Kidney (tissue), 13 donors: ENCODE measurements at regions not wholly inside any gene's neighbourhood (a gene's known extent, or its start where the extent isn't known, plus 50 kb on each side); places are given as distances from the start of the nearest gene placed in this dataset.

Experiments used
- DNase-seq, 5 donors: peaks; one replicate each; pipeline ENCODE4 v3.0.0-alpha.2; 2013 to 2020
- FAIRE-seq: peaks from 2 replicates; lab custom pipeline; 2012; peaks lifted over from hg19 to GRCh38; lab: Jason Lieb, UNC
- H3K27ac ChIP-seq, 2 donors: one replicate each; pipeline ENCODE4 v1.7.0; 2013; ENCODE audit warnings: low read depth in 2 of 2, low read length in 2 of 2, inconsistent platforms in 1 of 2
- H3K27me3 ChIP-seq: one replicate; pipeline ENCODE4 v1.7.1; 2013; ENCODE audit warnings: low read length, inconsistent platforms; ENCODE audit not compliant: control insufficient read depth, insufficient read depth
- H3K36me3 ChIP-seq, 3 donors: one replicate each; pipeline versions ENCODE4 v1.7.0 to v1.7.1; 2013; ENCODE audit warnings: low read length in 3 of 3, control low read depth in 1 of 3, inconsistent platforms in 1 of 3; ENCODE audit not compliant: insufficient read depth in 3 of 3, control insufficient read depth in 2 of 3
- H3K4me1 ChIP-seq, 3 donors: one replicate each; pipeline versions ENCODE4 v1.7.0 to v1.7.1; 2013; ENCODE audit warnings: low read length in 3 of 3, inconsistent platforms in 1 of 3, low read depth in 1 of 3; ENCODE audit not compliant: control insufficient read depth in 2 of 3, insufficient read depth in 2 of 3
- H3K4me3 ChIP-seq, 3 donors: one replicate each; pipeline versions ENCODE4 v1.7.0 to v1.8.1; 2013; ENCODE audit warnings: low read length in 3 of 3, control low read depth in 1 of 3, inconsistent platforms in 1 of 3
- H3K9ac ChIP-seq, 3 donors: one replicate each; pipeline versions ENCODE4 v1.7.0 to v1.7.1; 2013; ENCODE audit warnings: low read length in 3 of 3, control low read depth in 1 of 3, inconsistent platforms in 1 of 3
- H3K9me3 ChIP-seq, 3 donors: one replicate each; pipeline versions ENCODE4 v1.7.0 to v1.7.1; 2013; ENCODE audit warnings: low read length in 3 of 3, control low read depth in 1 of 3, inconsistent platforms in 1 of 3; ENCODE audit not compliant: control insufficient read depth in 2 of 3, insufficient read depth in 1 of 3
- CTCF ChIP-seq: IDR thresholded peaks from 3 replicates; pipeline ENCODE4 v1.5.1; 2012; ENCODE audit warnings: mild to moderate bottlenecking, moderate library complexity, borderline replicate concordance; ENCODE audit not compliant: insufficient read depth; ENCODE audit errors: extremely low read depth
- intact Hi-C: fragments of 100-400 bp; cut with DNase I; formaldehyde crosslinking; loops from one replicate; pipeline ENCODE4 v1.11.1; 2022
- donor health status: control.
- donor health status: control.
- donor health status: control.
- donor health status: control.
- donor health status: control.
- donor health status: DM: yes; HTN: yes; CAD: no.
- donor health status: Normal renal cell carcinoma (clear cell type).

- Histone ChIP-seq H3K27ac (no peak overlapping the region), H3K27me3 (no peaks in the 10 kb centered on the region), H3K4me3 (no peak overlapping the region), H3K36me3 (no peaks in the 10 kb centered on the region), H3K9me3 (no peaks in the 10 kb centered on the region), H3K9ac (no peak overlapping the region), H3K4me1 (no peaks in the 10 kb centered on the region)
- no peak for FAIRE-seq
- DNase-seq: no peak
- intact Hi-C loops: no loop called here
- TF ChIP-seq CTCF: no peak
Observed at GRCh38 chrX:140298960-140299825, 205.7 kb downstream of the SOX3 start.

- no peak overlapping the region for H3K4me3 ChIP-seq
Observed at GRCh38 chrX:140297273-140297672, 207.6 kb downstream of the SOX3 start.

GRCh38 chrX:140292961-140293360 lies 211.9 kb downstream of the SOX3 start:
- intact Hi-C loops: no loop called here
- H3K27me3 ChIP-seq: no peaks in the 10 kb centered on the region
- FAIRE-seq: no peak
- no peaks in the 10 kb centered on the region for H3K4me1 ChIP-seq
- H3K9ac ChIP-seq: no peak overlapping the region
- TF ChIP-seq CTCF: no peak
- no peaks in the 10 kb centered on the region for H3K36me3 ChIP-seq
- no peak overlapping the region for H3K27ac ChIP-seq
- DNase-seq: no peak
- H3K4me3 ChIP-seq: no peak overlapping the region
- H3K9me3 ChIP-seq: no peaks in the 10 kb centered on the region

More at GRCh38 chrX:140297273-140297672, 207.6 kb downstream of the SOX3 start:
- H3K36me3 ChIP-seq: no peaks in the 10 kb centered on the region
- TF ChIP-seq CTCF: no peak
- no peaks in the 10 kb centered on the region for H3K4me1 ChIP-seq
- no peak overlapping the region for H3K9ac ChIP-seq
- intact Hi-C loops: no loop called here
- no peaks in the 10 kb centered on the region for H3K9me3 ChIP-seq
- FAIRE-seq: no peak
- H3K27ac ChIP-seq: no peak overlapping the region
- H3K27me3 ChIP-seq: no peaks in the 10 kb centered on the region
- no peak for DNase-seq
